Breast epithelium (tissue), 4 donors: ENCODE measurements at regions not wholly inside any gene's neighbourhood (a gene's known extent, or its start where the extent isn't known, plus 50 kb on each side); places are given as distances from the start of the nearest gene placed in this dataset.

Experiments used
- DNase-seq, 2 donors: peaks; one replicate each; pipeline ENCODE4 v3.0.0-alpha.2; 2019; ENCODE audit warnings: low spot score in 2 of 2
- H3K27ac ChIP-seq, 2 donors: fragments of 200-600 bp; sonication (generic) in 1 of 2; one replicate each; pipeline ENCODE4 v1.5.1; 2016 to 2019; ENCODE audit warnings: mild to moderate bottlenecking in 1 of 2
- H3K27me3 ChIP-seq, 2 donors: fragments of 200-600 bp; sonication (generic) in 1 of 2; one replicate each; pipeline versions ENCODE4 v1.5.1 to v1.6.0; 2017 to 2019; ENCODE audit warnings: control low read depth in 1 of 2, mild to moderate bottlenecking in 1 of 2
- H3K36me3 ChIP-seq: fragments of 200-600 bp; one replicate; pipeline ENCODE4 v1.5.1; 2019
- H3K4me1 ChIP-seq, 2 donors: fragments of 200-600 bp; sonication (generic); one replicate each; pipeline ENCODE4 v1.5.1; 2016 to 2019; ENCODE audit warnings: control low read depth in 1 of 2
- H3K4me3 ChIP-seq, 3 donors: fragments of 200-600 bp; sonication (generic); 1 replicate in 2 of 3; 2 replicates in 1 of 3; pipeline ENCODE4 v1.5.1; 2016 to 2019; ENCODE audit warnings: mild to moderate bottlenecking in 3 of 3, moderate library complexity in 2 of 3
- H3K9me3 ChIP-seq, 2 donors: fragments of 200-600 bp; sonication (generic) in 1 of 2; one replicate each; pipeline ENCODE4 v1.5.1; 2016 to 2019; ENCODE audit warnings: control low read depth in 1 of 2
- CTCF ChIP-seq, 3 donors: fragments of 450-650 bp; IDR thresholded peaks; one replicate each; pipeline ENCODE4 v1.5.1; 2016 to 2017; ENCODE audit warnings: antibody characterized with exemption in 3 of 3, mild to moderate bottlenecking in 3 of 3, moderate library complexity in 3 of 3
- POLR2A ChIP-seq: fragments of 450-650 bp; IDR thresholded peaks from one replicate; pipeline ENCODE4 v1.6.1; 2016; ENCODE audit warnings: antibody characterized with exemption, mild to moderate bottlenecking, moderate library complexity
- POLR2AphosphoS5 ChIP-seq, 3 donors: sonication (generic); formaldehyde crosslinking; IDR thresholded peaks; one replicate each; pipeline ENCODE4 v1.6.1; 2017; ENCODE audit warnings: antibody characterized with exemption in 3 of 3
- intact Hi-C: fragments of 100-400 bp; cut with DNase I; formaldehyde crosslinking; loops from one replicate; pipeline ENCODE4 v1.15.1; 2023; ENCODE audit warnings: low total_unique reads

- TF ChIP-seq POLR2AphosphoS5 (IDR thresholded peaks at IDR 0.05) (no peak), CTCF (IDR thresholded peaks at IDR 0.05) (no peak), POLR2A (no peak)
- Histone ChIP-seq H3K9me3 (no peaks in the 10 kb centered on the region), H3K27me3 (no peaks in the 10 kb centered on the region), H3K4me1 (no peaks in the 10 kb centered on the region), H3K4me3 (no peak overlapping the region), H3K27ac (no peak overlapping the region), H3K36me3 (no peaks in the 10 kb centered on the region)
- intact Hi-C loops = no loop called here
- no peak for DNase-seq
Measured at GRCh38 chr2:142525720-142526119, 351.7 kb upstream of the KYNU start.

GRCh38 chr2:142521492-142521891, 356.0 kb upstream of the KYNU start:
- TF ChIP-seq POLR2AphosphoS5 (IDR thresholded peaks at IDR 0.05) = no peak
- no peak for TF ChIP-seq POLR2A
- no peak for TF ChIP-seq CTCF (IDR thresholded peaks at IDR 0.05)
- Histone ChIP-seq H3K4me1 (no peaks in the 10 kb centered on the region), H3K27me3 (no peaks in the 10 kb centered on the region), H3K36me3 (no peaks in the 10 kb centered on the region), H3K27ac (no peak overlapping the region), H3K4me3 (no peak overlapping the region), H3K9me3 (no peaks in the 10 kb centered on the region)
- intact Hi-C loops = no loop called here
- DNase-seq = no peak

DNA sequence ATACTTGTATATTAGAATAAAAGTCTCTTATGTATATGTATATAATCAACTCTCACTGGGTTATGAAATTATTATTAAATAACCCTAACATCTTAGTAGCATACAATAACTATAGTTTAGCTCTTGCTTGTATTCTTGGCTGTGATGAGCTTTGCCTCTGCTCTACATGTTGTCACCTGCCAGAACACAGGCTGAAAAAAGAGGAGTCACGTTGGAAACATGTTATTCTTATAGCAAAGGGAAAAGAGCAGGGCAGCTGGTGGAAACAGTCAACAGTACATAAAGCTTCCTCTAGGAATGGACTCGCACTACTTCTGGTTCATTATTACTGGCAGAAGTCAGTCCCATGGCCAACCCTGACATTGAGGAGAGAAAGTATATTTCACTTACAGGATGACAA, 362.0 kb upstream of the KYNU start:
- H3K27me3 ChIP-seq = no peaks in the 10 kb centered on the region
- H3K4me3 ChIP-seq = no peak overlapping the region
- intact Hi-C loops = no loop called here
- no peak for DNase-seq
- no peaks in the 10 kb centered on the region for H3K9me3 ChIP-seq
- no peak overlapping the region for H3K27ac ChIP-seq
- no peaks in the 10 kb centered on the region for H3K36me3 ChIP-seq
- TF ChIP-seq POLR2AphosphoS5 (IDR thresholded peaks at IDR 0.05) (no peak), CTCF (IDR thresholded peaks at IDR 0.05) (no peak), POLR2A (no peak)
- no peaks in the 10 kb centered on the region for H3K4me1 ChIP-seq

DNA sequence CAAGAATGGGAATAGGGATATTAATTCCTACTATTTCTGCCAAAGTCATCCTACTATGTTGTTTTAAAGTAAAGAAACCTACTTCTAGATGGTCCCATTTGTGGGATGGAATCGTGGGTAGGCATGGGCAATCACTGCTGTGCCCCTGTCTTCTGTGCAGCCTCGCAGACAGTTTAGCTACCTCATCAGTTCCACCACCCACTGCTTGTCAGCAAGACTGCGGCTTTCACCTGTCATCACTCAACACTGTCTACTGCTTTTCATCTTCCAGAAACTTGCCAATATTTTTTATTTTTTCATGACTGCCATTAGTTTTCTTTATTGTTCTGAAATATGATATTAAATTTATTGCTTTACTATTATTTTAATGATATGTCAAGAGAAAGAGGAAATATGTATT, 368.1 kb upstream of the KYNU start:
- Histone ChIP-seq H3K9me3 (no peaks in the 10 kb centered on the region), H3K27ac (no peak overlapping the region), H3K4me1 (no peaks in the 10 kb centered on the region), H3K36me3 (no peaks in the 10 kb centered on the region), H3K27me3 (no peaks in the 10 kb centered on the region), H3K4me3 (no peak overlapping the region)
- no peak for DNase-seq
- intact Hi-C loops = no loop called here
- TF ChIP-seq CTCF (IDR thresholded peaks at IDR 0.05) (no peak), POLR2A (no peak), POLR2AphosphoS5 (IDR thresholded peaks at IDR 0.05) (no peak)

- intact Hi-C loops = no loop called here
- Histone ChIP-seq H3K27ac (no peak overlapping the region), H3K27me3 (no peaks in the 10 kb centered on the region), H3K4me3 (no peak overlapping the region), H3K4me1 (no peaks in the 10 kb centered on the region), H3K9me3 (no peaks in the 10 kb centered on the region), H3K36me3 (no peaks in the 10 kb centered on the region)
- TF ChIP-seq POLR2AphosphoS5 (IDR thresholded peaks at IDR 0.05) (no peak), CTCF (IDR thresholded peaks at IDR 0.05) (no peak), POLR2A (no peak)
- DNase-seq = no peak
Measured at GRCh38 chr2:142504754-142505153, 372.7 kb upstream of the KYNU start.
